ENCODE measurements at regions not wholly inside any gene's neighbourhood (a gene's known extent, or its start where the extent isn't known, plus 50 kb on each side); places are given as distances from the start of the nearest gene placed in this dataset.
"Not testable (repeated sequence)": the region's sequence is repeated elsewhere in the genome, so short reads cannot be mapped to it uniquely, and the experiment has no call there.

GRCh38 chr5:128813317-128814070 lies 151.8 kb upstream of the SLC27A6 start:
- no peak for DNase-seq

DNA sequence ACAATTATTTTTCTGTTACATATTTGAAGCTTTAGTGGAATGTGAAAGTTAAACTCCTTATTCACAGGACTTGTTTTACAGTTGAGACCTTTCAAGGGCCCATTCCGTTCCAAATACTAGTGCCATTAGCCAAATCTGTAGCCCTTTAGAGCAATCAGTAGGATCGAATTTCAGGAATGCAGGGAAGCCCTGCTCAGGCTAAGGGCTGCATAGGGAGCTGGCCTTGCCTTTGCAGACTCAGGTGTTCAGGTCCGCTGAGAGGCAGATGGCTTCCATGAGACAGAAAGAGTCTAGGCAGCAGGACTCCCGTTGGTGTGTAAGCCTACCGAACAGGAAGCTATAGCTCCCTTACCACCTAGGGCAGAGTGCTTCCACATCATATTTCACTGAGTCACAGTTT lies 150.1 kb upstream of the SLC27A6 start:
- no peak for DNase-seq

GRCh38 chr5:128825826-128826225 lies 139.5 kb upstream of the SLC27A6 start:
- DNase-seq: no peak

- no peak for DNase-seq
These were observed 139.0 kb upstream of the SLC27A6 start for GRCh38 chr5:128826275-128826674.

DNA sequence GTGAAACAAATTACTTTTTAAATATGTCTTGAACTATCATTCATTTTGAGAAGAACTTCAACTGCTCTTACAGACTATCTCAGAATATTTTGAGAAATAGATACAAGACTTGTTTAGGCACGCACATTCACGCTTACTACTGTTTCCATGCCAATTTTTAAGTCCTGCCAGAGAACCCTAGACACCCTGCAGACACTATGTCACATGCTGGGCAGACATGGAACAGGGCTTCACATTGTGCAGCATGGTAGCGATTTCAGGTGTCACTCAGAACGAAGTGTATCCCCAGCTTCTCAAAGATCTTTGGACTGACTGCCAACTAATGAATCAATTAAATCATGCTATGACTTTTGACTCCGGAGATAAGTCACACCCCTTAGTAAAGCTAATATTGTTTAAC lies 128.7 kb upstream of the SLC27A6 start:
- no peak for DNase-seq

GRCh38 chr5:128838623-128839022 lies 126.7 kb upstream of the SLC27A6 start:
- no peak for DNase-seq

DNA sequence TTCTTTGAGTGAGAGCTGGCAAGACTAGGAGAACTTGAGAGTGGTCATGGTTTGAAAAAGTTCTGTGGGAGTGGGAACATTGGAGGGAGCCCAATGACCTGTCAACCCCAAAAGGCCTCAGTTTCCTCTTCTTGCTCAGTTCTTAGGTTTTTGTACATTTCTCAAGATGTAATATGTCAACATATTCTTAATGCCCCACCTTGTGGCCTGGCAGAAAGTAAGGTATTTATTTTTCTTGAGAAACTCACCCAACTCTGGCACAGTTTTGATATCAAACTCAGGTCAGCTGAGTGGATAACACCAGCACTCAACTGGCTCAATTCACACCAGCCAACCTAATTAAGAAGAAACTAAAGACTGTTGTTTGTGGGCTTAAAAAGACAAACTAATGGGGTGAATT lies 123.0 kb upstream of the SLC27A6 start:
- no peak for DNase-seq

GRCh38 chr5:128844354-128844923 lies 120.8 kb upstream of the SLC27A6 start:
- DNase-seq: no peak

GRCh38 chr5:128850049-128850448 lies 115.2 kb upstream of the SLC27A6 start:
- no peak for DNase-seq

DNA sequence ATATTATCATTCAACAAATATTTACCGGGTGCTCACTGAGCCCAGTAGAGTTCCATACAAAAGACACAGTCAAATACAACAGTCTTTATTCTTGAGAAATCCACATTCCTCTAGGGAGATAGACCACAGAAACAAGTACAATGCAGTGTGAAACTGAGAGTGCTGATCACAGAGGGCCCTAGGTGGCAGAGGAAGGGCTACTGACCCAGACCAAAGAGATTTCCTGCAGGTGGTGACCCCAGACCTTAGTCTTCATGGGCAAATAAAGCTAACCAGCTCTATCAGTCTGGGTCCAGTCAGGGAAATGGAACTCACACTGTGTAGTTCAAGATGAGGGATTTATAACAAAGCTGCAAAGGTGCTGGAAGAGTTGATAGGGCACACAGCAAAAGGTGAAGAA lies 110.4 kb upstream of the SLC27A6 start:
- DNase-seq: no peak

DNA sequence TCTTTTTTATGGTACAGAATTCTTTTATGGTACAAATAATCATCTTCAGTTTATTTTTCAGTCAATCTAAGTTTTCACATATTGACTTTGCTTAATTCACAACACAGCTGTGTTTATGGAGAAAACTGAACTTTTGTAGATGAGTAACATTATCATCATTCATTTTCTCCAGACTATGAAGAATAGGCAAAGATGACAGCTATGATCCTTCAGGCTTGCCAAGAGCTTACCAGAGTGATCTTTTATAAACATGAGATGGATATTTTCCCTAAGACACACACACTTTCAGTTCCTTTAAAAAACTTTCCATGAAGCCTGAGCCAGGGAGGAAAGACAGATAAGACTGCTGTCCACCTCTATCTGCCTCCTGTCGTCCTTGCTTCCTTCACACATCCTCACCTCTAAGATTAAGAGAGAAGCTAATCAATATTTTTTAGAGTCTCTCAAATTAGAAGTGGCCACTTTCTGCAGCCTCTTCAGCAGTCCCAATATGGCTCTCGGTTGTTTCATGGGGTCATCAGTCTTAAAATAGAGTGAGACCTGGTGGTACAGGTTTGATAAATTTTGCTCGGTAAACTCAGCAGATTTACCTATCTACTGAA lies 108.1 kb upstream of the SLC27A6 start:
- no peak for DNase-seq

DNA sequence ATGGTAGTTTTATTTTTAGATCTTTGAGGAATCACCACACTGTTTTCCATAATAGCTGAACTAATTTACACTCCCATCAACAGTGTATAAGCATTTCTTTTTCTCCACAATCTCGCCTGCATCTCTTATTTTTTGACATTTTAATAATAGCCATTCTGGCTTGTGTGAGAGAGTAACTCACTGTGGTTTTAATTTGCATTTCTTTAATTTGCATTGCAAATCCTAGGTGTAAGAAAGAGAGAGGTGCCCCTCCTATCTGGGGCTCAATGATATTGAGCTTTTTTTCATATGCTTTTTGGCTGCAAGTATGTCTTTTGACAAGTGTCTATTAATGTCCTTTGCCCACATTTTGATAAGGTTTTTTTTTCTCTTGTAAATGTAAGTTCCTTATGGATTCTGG lies 106.3 kb upstream of the SLC27A6 start:
- no peak for DNase-seq

GRCh38 chr5:128861155-128861554 lies 104.1 kb upstream of the SLC27A6 start:
- not testable (repeated sequence) for DNase-seq

DNA sequence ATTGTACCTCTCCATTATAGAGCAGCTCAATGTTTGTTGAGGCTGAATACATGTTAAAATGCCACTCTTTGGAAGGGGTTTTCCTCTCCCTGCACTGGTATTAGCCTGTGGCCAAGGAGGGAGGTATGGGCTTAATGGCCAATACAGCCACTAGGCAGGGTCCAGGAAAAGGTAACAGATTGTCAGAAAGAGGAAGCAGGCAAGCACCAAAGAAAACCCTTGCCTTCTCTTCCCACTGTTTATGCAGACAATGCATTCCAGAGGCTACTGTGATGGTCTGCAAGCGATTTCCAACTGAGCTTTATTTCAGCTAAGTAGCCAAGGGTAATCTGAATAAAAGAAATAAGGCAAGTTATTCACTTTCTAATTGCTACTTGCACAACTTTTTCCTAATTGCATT lies 95.3 kb upstream of the SLC27A6 start:
- no peak for DNase-seq

- DNase-seq: no peak
These were observed 94.9 kb upstream of the SLC27A6 start for GRCh38 chr5:128870373-128870772.

DNA sequence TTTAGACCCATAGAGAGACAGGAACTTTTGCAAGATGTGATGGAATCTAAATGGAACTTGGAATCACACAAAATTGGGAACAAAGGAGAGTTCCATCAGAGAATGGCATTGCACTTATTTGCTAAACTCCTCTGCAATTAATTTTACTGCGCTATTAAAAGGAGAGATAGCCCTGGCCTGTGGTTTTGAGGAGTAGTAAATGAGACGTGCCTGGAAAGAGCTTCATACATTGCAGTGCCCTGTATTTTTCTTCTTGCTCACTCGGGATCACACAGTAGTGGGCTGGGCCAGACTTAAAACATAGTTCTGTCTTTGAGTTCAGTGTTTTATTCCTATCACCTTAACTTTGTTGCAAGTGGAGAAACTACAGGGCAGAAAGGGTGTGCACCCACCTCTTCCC lies 94.4 kb upstream of the SLC27A6 start:
- DNase-seq: no peak

- DNase-seq: no peak
These were observed 88.5 kb upstream of the SLC27A6 start for GRCh38 chr5:128876569-128877382.

- no peak for DNase-seq
These were observed 87.8 kb upstream of the SLC27A6 start for GRCh38 chr5:128877476-128877875.

DNA sequence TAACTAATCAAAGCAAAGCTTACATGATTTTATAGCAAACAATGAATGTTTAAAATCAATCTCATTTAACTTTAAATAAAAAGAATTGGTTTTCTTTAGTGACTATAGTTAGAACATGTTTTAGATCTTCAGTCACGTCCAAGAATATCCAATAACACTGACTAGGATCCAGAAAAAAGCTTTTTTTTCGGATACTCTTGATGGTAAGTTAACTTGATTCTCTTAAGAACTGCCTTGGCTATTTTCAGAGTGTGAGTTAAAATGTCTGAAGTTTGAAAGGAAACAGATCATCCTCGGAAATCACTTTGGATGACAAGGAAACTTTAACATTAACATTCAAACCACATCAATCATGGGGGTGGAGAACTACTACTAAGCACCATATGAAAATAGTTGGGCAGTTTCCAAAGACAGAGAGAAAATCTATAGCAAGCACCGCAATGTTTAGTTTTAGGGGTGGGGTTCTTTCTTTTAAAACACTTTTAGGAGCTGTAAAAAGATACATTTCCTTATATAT lies 83.7 kb upstream of the SLC27A6 start:
- no peak for DNase-seq

- DNase-seq: no peak
These were observed 79.5 kb upstream of the SLC27A6 start for GRCh38 chr5:128885649-128886255.

DNA sequence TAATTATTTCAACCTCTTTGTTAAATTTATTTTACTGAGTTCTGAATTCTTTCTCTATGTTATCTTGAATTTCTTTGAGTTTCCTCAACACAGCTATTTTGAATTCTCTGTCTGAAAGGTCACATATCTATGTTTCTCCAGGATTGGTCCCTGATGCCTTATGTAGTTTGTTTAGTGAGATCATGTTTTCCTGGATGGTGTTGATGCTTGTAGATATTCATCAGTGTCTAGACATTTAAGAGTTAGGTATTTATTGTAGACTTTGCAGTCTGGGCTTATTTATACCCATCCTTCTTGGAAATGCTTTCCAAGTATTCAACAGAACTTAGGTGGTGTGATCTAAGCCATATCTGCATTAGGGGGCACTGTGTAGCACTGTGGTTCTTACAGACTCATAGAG lies 70.2 kb upstream of the SLC27A6 start:
- no peak for DNase-seq

DNA sequence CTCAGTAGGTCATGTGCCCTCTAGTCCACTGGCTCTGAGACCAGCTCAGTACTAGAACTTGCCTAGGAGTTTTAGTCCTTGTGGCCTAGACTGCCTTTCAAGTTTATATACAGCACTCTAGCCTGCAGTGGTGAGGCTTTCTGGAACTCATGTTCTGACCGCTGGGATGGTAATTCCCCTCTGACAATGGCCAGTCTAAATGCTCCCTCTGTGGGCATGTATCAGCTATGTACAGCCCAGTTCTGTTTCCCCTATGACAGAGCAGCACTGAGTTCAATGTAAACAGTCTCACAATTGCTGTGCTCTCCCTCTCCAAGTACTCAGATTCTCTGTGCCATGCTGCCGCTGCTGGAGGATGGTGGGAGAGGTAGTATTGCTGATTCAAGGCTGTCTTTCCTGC lies 68.6 kb upstream of the SLC27A6 start:
- no peak for DNase-seq

GRCh38 chr5:128903550-128903949 lies 61.7 kb upstream of the SLC27A6 start:
- DNase-seq: no peak

Measured in stimulated activated CD4-positive, alpha-beta T cell treated with anti-CD3 and anti-CD28 coated beads, Interleukin-4, amount 100 ng/mL, for 1 hour (primary cell).